ENCODE measurements at regions not wholly inside any gene's neighbourhood (a gene's known extent, or its start where the extent isn't known, plus 50 kb on each side); places are given as distances from the start of the nearest gene placed in this dataset.

DNA sequence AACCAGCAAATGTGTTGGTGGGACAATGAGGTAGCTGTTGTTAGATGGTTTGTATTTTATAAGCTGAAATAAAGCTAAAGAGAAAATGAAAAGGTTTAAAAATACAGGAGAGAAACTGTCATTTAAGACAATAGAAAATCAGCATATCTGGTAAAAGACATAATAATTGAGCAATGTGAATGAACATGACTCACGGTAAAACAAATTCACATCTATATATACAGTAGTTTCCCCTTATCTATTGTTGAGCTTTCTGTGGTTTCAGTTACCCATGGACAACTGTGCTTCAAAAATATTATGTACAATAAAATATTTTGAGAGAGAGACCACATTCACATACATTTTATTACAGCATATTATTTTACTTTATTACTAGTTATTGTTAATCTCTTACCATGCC is 1649.8 kb downstream of the EFNA5 start:
- TF ChIP-seq CTCF (IDR thresholded peaks at IDR 0.05; ENCODE audit: low read depth, low read length) (no peak), EZH2phosphoT487 (IDR thresholded peaks at IDR 0.05; ENCODE audit: low read depth) (no peak)
